Stomach (tissue), 4 donors: ENCODE measurements at regions not wholly inside any gene's neighbourhood (a gene's known extent, or its start where the extent isn't known, plus 50 kb on each side); places are given as distances from the start of the nearest gene placed in this dataset.

Experiments used
- CTCF ChIP-seq, 7 experiments: fragments of 450-650 bp in 4 of 7; fragments of 200-600 bp in 3 of 7; sonication (generic) in 3 of 7; IDR thresholded peaks; one replicate each; pipeline ENCODE4 v1.5.1; 2016 to 2019; ENCODE audit warnings: antibody characterized with exemption in 7 of 7, control low read depth in 2 of 7, mild to moderate bottlenecking in 1 of 7
- EP300 ChIP-seq: sonication (generic); formaldehyde crosslinking; IDR thresholded peaks from one replicate; pipeline ENCODE4 v1.6.1; 2017; ENCODE audit warnings: antibody characterized with exemption
- POLR2A ChIP-seq, 4 donors: fragments of 450-650 bp; IDR thresholded peaks; one replicate each; pipeline ENCODE4 v1.6.1; 2016; ENCODE audit warnings: antibody characterized with exemption in 4 of 4, control low read depth in 2 of 4, mild to moderate bottlenecking in 1 of 4, moderate library complexity in 1 of 4
- POLR2AphosphoS5 ChIP-seq, 3 donors: sonication (generic); formaldehyde crosslinking; IDR thresholded peaks; one replicate each; pipeline ENCODE4 v1.6.1; 2016; ENCODE audit warnings: antibody characterized with exemption in 3 of 3

- TF ChIP-seq CTCF (IDR thresholded peaks at IDR 0.05) (no peak), POLR2A (IDR thresholded peaks at IDR 0.05) (no peak), POLR2AphosphoS5 (IDR thresholded peaks at IDR 0.05) (no peak), EP300 (no peak)
Measured at GRCh38 chr2:116117845-116118244, 1675.4 kb downstream of the DPP10 start.
